Retinal pigment epithelial cell (primary cell): ENCODE measurements at regions not wholly inside any gene's neighbourhood (a gene's known extent, or its start where the extent isn't known, plus 50 kb on each side); places are given as distances from the start of the nearest gene placed in this dataset.
A peak's percentile ranks its signal among the peaks of the same experiment; 100 is the strongest.

ENCODE experiments used
- DNase-seq: peaks from one replicate; pipeline ENCODE4 v3.0.0-alpha.2; 2010; ENCODE audit warnings: low read depth
- H3K4me3 ChIP-seq: 2 replicates; pipeline ENCODE4 v1.5.1; 2011; ENCODE audit warnings: mild to moderate bottlenecking, low read length, control low read depth, moderate library complexity
- TF ChIP-seq, protein P1 (sequence below): conservative IDR thresholded peaks from 2 replicates; pipeline ENCODE4 v1.5.1; 2011; ENCODE audit warnings: low read depth, low read length, control low read depth, inconsistent platforms

- H3K4me3 ChIP-seq: no peak overlapping the region
- DNase-seq: no peak
- TF ChIP-seq, protein P1, sequence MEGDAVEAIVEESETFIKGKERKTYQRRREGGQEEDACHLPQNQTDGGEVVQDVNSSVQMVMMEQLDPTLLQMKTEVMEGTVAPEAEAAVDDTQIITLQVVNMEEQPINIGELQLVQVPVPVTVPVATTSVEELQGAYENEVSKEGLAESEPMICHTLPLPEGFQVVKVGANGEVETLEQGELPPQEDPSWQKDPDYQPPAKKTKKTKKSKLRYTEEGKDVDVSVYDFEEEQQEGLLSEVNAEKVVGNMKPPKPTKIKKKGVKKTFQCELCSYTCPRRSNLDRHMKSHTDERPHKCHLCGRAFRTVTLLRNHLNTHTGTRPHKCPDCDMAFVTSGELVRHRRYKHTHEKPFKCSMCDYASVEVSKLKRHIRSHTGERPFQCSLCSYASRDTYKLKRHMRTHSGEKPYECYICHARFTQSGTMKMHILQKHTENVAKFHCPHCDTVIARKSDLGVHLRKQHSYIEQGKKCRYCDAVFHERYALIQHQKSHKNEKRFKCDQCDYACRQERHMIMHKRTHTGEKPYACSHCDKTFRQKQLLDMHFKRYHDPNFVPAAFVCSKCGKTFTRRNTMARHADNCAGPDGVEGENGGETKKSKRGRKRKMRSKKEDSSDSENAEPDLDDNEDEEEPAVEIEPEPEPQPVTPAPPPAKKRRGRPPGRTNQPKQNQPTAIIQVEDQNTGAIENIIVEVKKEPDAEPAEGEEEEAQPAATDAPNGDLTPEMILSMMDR: no peak
These were observed 222.6 kb upstream of the INTU start for GRCh38 chr4:127410201-127410600.

DNA sequence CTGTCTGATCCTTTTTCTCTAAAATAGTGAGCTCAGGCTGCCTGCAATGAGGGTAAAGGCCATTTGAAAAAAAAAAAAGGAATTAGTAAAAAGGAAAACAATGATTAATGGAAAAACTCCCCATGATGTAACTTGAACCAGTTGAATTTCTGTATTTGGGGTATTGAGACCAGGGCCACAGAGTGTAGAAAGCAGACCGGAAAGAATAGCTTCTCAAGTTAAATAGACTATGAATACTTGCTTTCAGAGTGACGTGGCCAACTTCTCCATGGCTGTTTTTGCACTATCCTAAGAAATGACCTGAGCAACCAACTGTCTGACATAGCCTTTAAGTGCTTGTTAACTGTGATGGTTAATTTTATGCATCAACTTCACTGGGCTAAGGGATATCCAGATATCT lies 222.1 kb upstream of the INTU start:
- TF ChIP-seq, protein P1: no peak
- H3K4me3 ChIP-seq: no peak overlapping the region
- DNase-seq: no peak

DNA sequence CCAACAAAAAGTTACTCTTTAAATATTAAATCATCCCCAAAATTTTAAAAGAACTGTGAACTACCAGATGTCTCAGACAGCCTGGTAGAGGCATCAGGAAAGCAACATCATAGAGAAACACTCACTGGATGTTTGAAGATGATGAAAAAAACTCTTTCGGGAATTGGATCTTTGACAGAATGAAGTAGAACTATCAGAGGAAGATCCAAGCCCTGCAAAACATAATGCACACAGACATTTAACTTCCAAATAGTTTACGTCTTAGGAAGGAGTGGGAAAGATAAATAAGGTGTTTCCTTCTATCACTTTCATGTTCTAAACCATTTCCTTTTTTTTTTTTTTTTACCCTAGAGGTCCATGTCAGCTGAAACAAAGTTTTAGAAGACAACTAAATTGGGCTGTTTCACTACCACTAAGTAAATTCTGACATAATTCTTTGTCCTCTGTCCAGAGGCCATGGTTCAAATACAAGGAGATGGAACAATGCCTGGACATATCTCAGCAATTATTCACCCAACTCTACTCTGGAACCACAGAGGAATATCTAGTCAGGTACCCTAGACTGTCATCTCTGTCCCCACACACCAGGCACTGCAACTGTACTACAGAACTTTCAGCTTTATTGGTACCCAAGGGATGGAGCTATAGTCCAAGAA lies 217.7 kb upstream of the INTU start:
- DNase-seq: no peak
- TF ChIP-seq, protein P1: no peak
- no peak overlapping the region for H3K4me3 ChIP-seq

DNA sequence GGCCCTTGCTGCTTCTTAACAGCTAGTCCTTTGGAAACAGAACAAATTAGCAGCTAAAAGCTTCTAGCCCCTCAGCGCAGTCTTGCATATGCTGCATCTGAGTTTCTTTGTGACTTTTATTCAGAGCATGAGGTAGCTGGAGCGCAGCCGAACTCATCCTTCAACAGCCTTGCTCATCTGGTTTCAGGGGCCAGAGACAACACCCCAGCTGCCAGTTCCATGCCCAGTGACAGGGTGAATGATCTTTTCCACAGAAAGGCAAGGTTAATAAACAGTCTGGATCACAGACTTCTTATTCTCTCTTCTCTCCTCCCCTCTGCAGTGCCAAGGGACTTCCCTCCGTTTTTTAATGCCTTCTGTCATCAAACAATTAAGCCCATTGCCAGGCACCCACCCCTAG lies 216.6 kb upstream of the INTU start:
- TF ChIP-seq, protein P1: no peak
- DNase-seq: no peak
- no peak overlapping the region for H3K4me3 ChIP-seq

DNA sequence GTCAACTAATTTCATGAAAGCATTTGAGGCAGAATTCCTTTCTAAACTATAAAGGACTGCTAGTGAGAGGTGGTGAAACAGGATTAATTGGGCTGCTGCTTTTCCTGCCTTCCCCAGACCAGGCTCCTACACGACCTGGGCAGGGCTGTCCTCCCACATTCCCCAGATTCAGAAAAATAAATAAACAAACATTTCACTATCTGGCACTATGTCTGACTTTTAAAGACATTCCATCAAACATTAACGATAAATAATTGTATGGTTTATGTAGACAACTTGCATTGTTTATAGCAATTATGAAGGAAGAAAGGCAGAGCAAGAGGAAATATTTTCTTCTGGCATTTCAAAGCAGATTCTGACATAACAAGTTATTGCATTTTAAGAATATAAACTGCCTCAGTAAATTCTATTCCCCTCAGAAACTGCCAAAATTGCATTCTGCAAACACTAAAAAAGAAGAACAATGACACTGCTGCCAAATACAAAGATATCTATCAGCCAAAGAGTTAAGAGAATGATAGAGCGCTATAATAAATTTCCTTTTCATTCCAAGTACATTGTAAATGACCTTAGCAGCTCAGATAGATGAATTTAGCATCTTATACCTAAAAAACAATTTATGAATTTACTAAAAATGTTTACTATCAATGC lies 214.7 kb upstream of the INTU start:
- TF ChIP-seq, protein P1: no peak
- no peak for DNase-seq
- H3K4me3 ChIP-seq: no peak overlapping the region

GRCh38 chr4:127419431-127419830 lies 213.3 kb upstream of the INTU start:
- DNase-seq: peak; percentile 19
- TF ChIP-seq, protein P1: no peak
- no peak overlapping the region for H3K4me3 ChIP-seq

DNA sequence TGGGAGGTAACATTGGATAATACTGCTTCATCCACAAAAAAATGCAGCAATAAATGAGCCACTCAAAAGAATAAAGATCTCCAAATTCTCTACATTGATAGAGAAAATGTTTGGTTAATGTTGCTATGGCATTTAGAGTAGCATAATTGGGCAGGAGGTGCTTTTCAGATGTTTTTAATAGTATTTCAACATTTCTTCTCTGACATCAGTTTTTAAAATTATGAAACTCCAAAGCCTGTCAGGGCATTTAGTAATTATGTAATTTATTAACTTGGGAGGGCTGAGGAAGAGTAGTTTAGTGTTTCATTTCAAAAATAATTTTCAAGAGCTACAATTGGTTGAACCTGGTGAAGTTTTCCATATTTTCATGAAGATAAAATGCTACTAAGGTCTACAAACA lies 211.3 kb upstream of the INTU start:
- DNase-seq: no peak
- no peak overlapping the region for H3K4me3 ChIP-seq
- TF ChIP-seq, protein P1: no peak
